KOPT-K1 (cell line): ENCODE measurements at regions not wholly inside any gene's neighbourhood (a gene's known extent, or its start where the extent isn't known, plus 50 kb on each side); places are given as distances from the start of the nearest gene placed in this dataset.

Experiments used
- H3K27ac ChIP-seq: fragments of 200-600 bp; sonication (generic); 2 replicates; pipeline ENCODE4 v1.5.1; 2016; ENCODE audit warnings: antibody characterized with exemption, mild to moderate bottlenecking, low read depth, low read length; ENCODE audit not compliant: poor library complexity, severe bottlenecking
- H3K36me3 ChIP-seq: fragments of 200-600 bp; sonication (generic); 2 replicates; pipeline ENCODE4 v1.5.1; 2017; ENCODE audit warnings: antibody characterized with exemption, mild to moderate bottlenecking, low read length, moderate library complexity; ENCODE audit not compliant: insufficient read depth
- H3K9me3 ChIP-seq: fragments of 200-600 bp; sonication (generic); 2 replicates; pipeline ENCODE4 v1.5.1; 2017; ENCODE audit warnings: antibody characterized with exemption, low read length, mild to moderate bottlenecking; ENCODE audit not compliant: insufficient read depth, poor library complexity, severe bottlenecking

GRCh38 chr15:75145027-75145841 lies 56.4 kb upstream of the C15orf39 start:
- Histone ChIP-seq H3K36me3 (no peaks in the 10 kb centered on the region), H3K27ac (no peak overlapping the region), H3K9me3 (peaks cover 77% of the 10 kb centered on the region)

GRCh38 chr15:75148280-75148679 lies 53.4 kb upstream of the C15orf39 start:
- H3K27ac ChIP-seq = no peak overlapping the region
- H3K36me3 ChIP-seq = no peaks in the 10 kb centered on the region
- peaks cover 59% of the 10 kb centered on the region for H3K9me3 ChIP-seq

GRCh38 chr15:75149867-75150709 lies 51.6 kb upstream of the C15orf39 start:
- no peak overlapping the region for H3K27ac ChIP-seq
- H3K9me3 ChIP-seq = peaks cover 41% of the 10 kb centered on the region

GRCh38 chr15:75151214-75152128 lies 50.2 kb upstream of the C15orf39 start:
- Histone ChIP-seq H3K36me3 (no peaks in the 10 kb centered on the region), H3K27ac (no peak overlapping the region), H3K9me3 (peaks cover 33% of the 10 kb centered on the region)

More at GRCh38 chr15:75149867-75150709, 51.6 kb upstream of the C15orf39 start:
- no peaks in the 10 kb centered on the region for H3K36me3 ChIP-seq
